ENCODE measurements at regions not wholly inside any gene's neighbourhood (a gene's known extent, or its start where the extent isn't known, plus 50 kb on each side); places are given as distances from the start of the nearest gene placed in this dataset.

DNA sequence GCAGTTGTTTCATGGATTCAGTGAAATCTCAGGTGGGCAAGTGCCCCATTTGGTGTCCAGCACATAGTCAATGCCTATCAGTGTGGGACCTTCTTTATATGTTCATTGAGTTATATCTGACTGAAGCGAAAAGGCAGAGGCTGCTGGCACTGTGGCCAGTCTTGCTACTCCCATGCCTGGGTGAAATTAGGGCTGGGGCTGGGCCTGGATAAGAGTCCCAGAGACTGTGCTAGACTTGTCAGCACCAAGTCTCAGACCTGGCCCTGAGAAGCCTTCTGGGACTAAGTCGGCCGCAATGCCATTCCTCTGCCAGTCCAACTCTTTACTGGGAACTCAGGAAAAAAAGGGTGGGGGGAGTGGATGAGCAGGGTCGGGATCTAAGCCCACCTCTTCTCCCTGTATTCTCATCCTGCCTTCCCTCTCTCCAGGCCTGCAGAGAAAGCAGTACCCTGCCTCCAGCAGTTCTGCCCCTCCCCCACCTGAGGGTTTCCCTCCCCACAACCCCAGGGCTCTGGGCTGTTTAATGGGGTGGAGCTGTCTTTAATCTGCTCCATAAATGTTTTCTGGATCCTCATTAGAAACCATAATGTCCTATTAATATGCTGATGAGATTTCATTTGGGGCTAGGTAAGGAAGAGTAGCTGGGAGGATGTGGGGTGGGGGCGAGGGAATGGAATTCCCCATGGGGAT, 153.5 kb upstream of the PJA1 start:
- Histone ChIP-seq H3K79me2 (ENCODE audit: insufficient read depth, low read length) (no peaks in the 10 kb centered on the region), H4K8ac (replicated peaks; ENCODE audit: insufficient read length, low read depth, low read length) (no peak overlapping the region), H3T11ph (ENCODE audit: low read length) (no peak overlapping the region), H2BK5ac (ENCODE audit: insufficient read length, low read length) (no peak overlapping the region), H2AK5ac (ENCODE audit: insufficient read length, low read length) (no peak overlapping the region), H2BK12ac (ENCODE audit: insufficient read length, low read depth, low read length) (no peak overlapping the region), H3K27ac (ENCODE audit: insufficient read length, low read depth, low read length) (no peak overlapping the region), H3K23ac (ENCODE audit: insufficient read length, low read depth, low read length) (no peak overlapping the region), H3K14ac (ENCODE audit: insufficient read depth, low read length) (no peak overlapping the region), H2BK20ac (ENCODE audit: low read depth, low read length, poor library complexity, severe bottlenecking) (no peak overlapping the region), H4K5ac (ENCODE audit: insufficient read length, low read depth, low read length) (no peak overlapping the region), H3K4me2 (ENCODE audit: insufficient read depth, insufficient read length, low read length) (no peak overlapping the region), H3K56ac (ENCODE audit: insufficient read length, low read depth, low read length) (no peak overlapping the region), H3K23me2 (ENCODE audit: insufficient read length, low read depth, low read length, poor library complexity, severe bottlenecking) (no peaks in the 10 kb centered on the region), H2BK15ac (ENCODE audit: low read depth, low read length) (no peak overlapping the region), H3K4me1 (ENCODE audit: insufficient read depth, low read length) (peaks cover 16% of the 10 kb centered on the region; the same call in 1 of the 2 replicates), H3K9me3 (ENCODE audit: control insufficient read depth, low read depth, low read length) (no peaks in the 10 kb centered on the region), H3K4ac (ENCODE audit: low read depth, low read length) (no peak overlapping the region), H2AFZ (ENCODE audit: low read length) (no peak overlapping the region), H4K91ac (ENCODE audit: insufficient read length, low read depth, low read length) (no peak overlapping the region), H2BK120ac (ENCODE audit: low read depth, low read length, poor library complexity, severe bottlenecking) (no peak overlapping the region), H3K18ac (ENCODE audit: insufficient read length, low read depth, low read length) (no peak overlapping the region), H3K9ac (ENCODE audit: extremely low read depth, insufficient read length, low read length) (no peak overlapping the region), H4K20me1 (ENCODE audit: control insufficient read depth, insufficient read depth, insufficient read length) (no peaks in the 10 kb centered on the region), H3K79me1 (ENCODE audit: insufficient read depth, low read depth, low read length, poor library complexity, severe bottlenecking) (no peaks in the 10 kb centered on the region), H3K27me3 (ENCODE audit: insufficient read depth, low read length) (peaks cover 3% of the 10 kb centered on the region; the same call in 1 of the 2 replicates)
- no peaks in the 10 kb centered on the region; a peak in 2 of 7 replicates for H3K36me3 Mint-ChIP-seq (ENCODE audit: insufficient read depth in 1 of 3, low read depth in 3 of 3)
- H3K27ac Mint-ChIP-seq, result no peak overlapping the region; a peak in 1 of 7 replicates
- peaks cover 8% of the 10 kb centered on the region for H3K27me3 Mint-ChIP-seq (ENCODE audit: low read depth)
- peaks cover 32 to 61% of the 10 kb centered on the region in 2 experiments for H3K4me1 Mint-ChIP-seq
- H3K9me3 Mint-ChIP-seq, result peaks cover 66 to 74% of the 10 kb centered on the region in 2 experiments
- DNase-seq, result no peak
- no CpG with 5 or more reads among the region's 5 CpGs for WGBS (ENCODE audit: extremely low coverage, insufficient read length, low lambda C conversion rate)
- no peak overlapping the region; a peak in 1 of 5 replicates for H3K4me3 Mint-ChIP-seq
- TF ChIP-seq, protein P1, sequence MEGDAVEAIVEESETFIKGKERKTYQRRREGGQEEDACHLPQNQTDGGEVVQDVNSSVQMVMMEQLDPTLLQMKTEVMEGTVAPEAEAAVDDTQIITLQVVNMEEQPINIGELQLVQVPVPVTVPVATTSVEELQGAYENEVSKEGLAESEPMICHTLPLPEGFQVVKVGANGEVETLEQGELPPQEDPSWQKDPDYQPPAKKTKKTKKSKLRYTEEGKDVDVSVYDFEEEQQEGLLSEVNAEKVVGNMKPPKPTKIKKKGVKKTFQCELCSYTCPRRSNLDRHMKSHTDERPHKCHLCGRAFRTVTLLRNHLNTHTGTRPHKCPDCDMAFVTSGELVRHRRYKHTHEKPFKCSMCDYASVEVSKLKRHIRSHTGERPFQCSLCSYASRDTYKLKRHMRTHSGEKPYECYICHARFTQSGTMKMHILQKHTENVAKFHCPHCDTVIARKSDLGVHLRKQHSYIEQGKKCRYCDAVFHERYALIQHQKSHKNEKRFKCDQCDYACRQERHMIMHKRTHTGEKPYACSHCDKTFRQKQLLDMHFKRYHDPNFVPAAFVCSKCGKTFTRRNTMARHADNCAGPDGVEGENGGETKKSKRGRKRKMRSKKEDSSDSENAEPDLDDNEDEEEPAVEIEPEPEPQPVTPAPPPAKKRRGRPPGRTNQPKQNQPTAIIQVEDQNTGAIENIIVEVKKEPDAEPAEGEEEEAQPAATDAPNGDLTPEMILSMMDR (conservative IDR thresholded peaks at IDR 0.05), result no peak
